ENCODE measurements at regions not wholly inside any gene's neighbourhood (a gene's known extent, or its start where the extent isn't known, plus 50 kb on each side); places are given as distances from the start of the nearest gene placed in this dataset.
A peak's percentile ranks its signal among the peaks of the same experiment; 100 is the strongest.
"Not testable (repeated sequence)": the region's sequence is repeated elsewhere in the genome, so short reads cannot be mapped to it uniquely, and the experiment has no call there.

DNA sequence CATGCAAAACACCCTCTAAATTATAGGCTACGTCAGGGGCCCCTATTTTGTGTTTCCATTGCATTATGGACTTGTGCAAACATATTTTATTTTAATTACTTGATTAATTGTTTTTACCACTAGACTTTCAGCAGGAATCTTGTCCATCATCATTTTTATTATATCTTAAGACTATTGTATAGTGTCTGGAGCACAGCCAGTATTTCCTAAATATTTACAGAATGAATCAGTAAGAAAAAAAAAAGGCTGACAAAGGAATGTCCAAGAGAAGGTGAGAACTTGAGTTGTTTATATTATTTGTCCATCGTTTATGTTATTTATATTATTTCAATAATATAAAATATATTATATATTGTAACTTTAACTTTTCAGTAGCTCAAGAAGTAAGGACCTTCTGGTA, 664.7 kb downstream of the SLC6A15 start:
- DNase-seq (ENCODE audit: low read depth), result no peak

DNA sequence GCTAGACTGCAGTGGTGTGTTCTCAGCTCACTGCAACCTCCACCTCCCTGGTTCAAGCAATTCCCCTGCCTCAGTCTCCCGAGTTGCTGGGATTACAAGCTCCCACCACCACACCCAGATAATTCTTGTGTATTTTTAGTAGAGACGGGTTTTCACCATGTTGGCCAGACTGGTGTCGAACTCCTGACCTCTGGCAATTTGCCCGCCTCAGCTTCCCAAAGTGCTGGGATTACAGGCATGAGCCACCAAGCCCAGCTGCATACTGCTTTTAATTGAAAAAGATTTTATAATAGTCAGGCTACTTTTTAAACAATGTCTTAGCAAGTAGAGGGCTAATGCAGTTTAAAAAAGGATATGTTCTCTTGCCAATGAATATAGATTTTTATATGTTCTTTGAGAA, 668.9 kb downstream of the SLC6A15 start:
- no peak for DNase-seq (ENCODE audit: low read depth)

DNA sequence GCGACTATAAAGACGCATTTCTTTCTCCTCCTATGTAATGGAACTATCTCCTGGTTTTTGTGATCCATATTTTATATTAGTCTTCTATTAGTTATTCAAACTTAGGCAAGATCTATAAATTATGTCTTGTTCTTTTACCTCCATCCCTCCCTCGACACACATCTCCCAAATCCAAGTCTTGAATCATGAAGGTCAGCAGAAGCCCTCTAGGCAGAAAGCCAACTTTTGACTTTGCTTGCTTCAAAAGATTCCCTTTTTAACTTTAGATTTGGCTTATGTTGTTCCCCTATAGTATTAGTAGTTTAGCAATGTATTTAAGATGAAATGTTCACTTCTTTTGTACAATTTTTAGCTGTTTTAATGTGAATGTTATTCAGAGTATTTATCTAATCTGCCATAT, 689.8 kb downstream of the SLC6A15 start:
- no peak for DNase-seq (ENCODE audit: low read depth)

DNA sequence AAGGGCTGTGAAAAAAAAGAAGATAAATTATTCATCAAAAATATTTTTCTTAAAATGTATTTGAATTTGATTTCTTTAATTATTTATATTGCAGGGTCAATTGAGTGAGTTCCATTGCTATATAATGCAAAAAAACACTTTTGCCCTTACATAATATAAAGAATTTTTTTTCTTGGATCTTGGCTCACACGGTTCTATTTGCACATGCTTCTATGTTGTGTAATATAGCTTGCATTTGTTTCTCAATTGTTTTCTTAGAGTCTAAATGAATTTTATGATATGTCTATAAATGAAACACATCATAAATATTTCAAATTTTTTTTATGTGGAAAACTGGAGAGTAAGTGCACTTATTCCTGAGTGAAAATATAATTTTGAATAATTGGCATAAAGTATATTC, 694.2 kb downstream of the SLC6A15 start:
- DNase-seq (ENCODE audit: low read depth), result no peak

DNA sequence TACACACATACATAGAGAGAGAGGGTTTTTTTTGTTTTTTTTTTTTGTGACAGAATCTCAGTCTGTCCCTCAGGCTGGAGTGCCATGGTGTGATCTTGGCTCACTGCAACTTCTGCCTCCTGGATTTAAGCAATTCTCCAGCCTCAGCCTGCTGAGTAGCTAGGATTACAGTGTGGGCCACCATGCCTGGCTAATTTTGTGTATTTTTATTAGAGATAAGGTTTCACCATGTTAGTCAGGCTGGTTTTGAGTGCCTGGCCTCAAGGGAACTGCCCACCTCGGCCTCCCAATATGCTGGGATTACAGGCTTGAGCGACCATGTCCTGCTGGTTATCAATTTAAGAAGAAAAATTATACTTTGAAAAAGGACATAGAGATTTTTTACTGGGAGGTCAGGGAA, 710.6 kb downstream of the SLC6A15 start:
- DNase-seq (ENCODE audit: low read depth), result no peak

DNA sequence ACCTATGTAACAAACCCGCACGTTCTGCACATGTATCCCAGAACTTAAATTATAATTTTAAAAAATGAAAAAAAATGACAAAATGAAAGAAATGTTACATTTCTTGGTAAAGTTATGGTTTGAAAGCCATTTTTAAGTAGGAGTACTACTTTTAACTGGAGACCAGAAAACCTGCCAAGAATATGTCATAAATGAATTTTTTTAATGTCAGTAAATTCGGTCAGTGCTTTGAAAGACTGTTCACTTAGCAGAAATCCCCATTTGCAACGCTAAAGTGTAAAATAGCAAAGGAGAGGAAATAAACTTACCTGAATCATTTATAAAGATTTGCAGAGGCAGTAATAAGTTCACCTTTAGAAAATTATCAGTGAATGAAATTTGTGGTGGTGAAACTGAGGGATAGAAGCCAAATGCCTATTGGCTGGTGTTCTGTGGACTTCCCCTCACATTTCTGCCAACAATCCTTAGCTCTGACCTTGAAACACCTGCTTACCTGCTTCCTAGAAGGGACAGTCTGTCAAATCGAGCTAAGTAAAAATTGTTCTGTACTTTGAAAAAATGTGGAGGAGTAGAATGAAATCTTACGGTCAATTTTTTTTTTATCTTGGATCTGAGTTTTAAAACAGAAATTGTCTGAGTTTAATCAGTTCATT, 714.2 kb downstream of the SLC6A15 start:
- DNase-seq (ENCODE audit: low read depth), result no peak

DNA sequence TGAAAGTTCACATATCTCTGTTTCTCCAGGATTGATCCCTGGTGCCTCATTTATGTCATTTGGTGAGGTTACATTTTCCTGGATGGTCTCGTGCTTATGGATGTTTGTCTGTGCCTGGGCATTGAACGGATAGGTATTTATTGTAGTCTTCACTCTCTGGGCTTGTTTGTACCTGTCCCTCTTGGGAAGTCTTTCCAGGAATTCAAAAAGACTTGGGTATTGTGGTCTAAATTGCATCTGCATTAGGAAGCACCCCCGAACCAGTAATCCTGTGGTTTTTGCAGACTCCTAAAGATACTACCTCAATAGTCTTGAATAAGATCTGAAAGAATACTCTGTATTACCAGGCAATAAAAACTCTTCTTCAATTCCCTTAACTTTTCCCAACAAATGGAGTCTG, 720.8 kb downstream of the SLC6A15 start:
- no peak for DNase-seq (ENCODE audit: low read depth)

DNA sequence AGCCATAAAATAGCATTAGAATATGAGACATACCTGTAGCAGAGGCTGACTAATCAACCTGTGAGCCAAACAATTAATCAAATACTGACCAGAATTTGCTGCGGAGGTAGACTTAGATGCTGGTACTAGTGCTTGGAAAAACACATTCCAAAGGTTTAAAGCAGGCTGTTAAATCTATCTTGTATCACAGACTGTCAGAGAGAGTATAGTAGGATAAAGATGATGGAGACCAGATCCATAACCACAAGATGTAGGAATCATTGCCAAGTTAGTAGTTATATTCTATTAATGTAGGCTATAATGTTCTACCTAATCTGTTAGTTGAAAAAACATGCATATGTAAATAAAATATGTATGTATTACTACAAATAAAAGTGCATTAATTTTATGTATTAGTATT, 726.2 kb downstream of the SLC6A15 start:
- DNase-seq (ENCODE audit: low read depth), result no peak

DNA sequence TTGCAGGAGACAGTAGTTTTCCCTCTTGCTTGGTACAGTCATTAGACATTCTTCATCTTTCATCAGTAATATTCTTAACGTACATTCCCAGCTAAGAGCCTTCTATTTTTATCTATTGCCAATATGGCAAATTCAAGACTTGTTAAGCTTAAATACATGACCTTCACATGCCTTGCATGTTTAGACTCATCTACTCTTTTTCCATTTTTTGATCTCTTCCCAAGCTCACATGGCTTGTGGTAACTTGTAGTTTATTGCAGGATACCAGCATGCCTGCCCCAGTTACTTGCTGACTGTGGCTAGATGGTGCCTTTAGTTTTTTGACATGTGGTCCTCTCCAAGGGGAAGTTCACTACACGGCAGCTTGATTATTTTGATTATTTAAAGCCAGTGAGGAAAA, 729.0 kb downstream of the SLC6A15 start:
- no peak for DNase-seq (ENCODE audit: low read depth)

DNA sequence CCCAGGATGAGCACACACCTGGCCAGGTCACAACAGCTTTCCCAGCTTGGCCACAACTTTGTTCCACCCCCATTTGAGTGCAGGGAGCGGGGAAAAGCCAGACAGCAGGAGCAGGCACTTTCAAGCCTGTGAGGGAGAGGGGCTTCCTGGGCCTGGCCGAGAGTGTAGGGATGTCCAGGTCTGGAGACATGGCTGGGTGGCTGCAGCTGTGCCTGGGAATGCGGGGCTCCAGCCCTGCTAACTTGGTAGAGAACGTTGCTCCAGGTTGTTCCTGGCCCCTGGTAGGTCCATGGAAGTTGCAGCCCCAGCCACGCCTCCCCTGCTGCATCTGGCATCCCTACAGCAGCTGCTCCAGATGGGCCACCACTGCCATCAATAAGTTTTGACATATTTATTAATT, 738.5 kb downstream of the SLC6A15 start:
- no peak for DNase-seq (ENCODE audit: low read depth)

DNA sequence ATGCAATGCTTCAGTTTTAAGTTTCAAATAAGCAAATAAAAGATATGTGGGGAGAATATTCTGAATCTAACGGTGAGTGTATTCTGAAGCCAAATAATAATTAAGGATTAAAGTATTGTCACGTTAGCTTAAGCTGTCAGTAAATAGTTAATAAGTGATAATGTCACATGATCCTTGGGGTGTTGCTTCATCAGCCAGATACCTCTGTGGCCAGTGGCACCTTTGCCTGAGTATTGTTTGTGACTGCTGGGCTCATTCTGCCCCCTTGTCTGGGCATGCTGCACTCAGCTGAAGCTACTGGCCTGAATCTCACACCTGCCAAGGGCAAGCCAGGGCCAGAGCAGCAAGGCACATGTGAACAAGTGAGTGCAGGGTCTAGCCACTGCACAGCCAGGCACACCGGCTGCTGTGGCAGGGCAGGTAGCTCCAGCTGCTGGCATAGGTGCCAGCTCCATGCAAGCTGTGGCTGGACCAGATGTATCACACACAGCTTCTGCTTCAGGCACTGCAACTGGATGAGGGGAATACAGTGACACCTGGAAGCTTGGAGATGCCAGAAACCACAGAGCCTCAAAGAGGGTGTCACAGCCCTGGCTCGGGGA, 739.7 kb downstream of the SLC6A15 start:
- no peak for DNase-seq (ENCODE audit: low read depth)

DNA sequence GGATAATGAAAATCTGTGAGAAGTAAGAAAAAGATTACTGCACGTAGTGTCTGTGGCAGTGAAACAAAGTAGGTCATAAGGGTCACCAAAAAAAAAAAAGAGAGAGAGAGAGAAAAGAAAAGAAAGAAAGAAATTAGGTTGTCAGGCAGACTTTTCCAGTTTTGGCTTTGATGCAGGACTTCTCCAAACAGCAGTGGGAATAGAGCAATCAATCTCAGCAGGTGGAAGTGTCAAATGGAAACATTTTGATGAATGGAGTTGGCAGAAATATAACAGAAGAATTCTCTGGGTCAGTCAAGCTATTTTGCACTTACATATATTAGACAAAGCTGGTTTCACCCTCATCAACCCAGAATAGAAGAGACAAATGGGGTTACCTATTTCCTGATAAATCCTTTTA, 745.8 kb downstream of the SLC6A15 start:
- no peak for DNase-seq (ENCODE audit: low read depth)

DNA sequence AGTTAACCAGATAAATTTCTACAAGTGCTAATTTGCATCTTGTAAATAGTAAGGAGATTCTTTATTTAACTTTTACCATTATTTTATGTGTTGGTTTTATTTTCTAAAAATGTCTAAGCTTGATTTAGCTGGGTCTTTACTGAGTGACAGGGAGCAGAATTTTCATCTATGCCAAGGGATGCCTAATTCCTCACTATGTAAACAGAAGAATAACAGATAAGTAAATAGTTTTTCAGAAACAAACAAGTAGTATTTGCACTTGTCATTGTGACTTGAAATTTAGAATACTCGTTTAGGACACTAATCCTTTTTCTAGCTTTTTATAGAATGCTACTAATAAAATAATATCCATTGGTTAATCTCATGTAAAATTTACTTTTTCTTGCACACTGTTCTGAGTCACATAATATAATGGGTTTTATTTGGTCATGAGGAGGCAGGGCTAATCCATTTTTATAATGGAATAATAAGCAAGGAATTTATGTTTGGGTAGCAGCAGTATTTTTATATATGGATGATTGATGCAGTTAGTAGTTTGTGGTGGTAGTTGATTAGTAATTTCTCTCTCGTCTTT, 746.5 kb downstream of the SLC6A15 start:
- no peak for DNase-seq (ENCODE audit: low read depth)

DNA sequence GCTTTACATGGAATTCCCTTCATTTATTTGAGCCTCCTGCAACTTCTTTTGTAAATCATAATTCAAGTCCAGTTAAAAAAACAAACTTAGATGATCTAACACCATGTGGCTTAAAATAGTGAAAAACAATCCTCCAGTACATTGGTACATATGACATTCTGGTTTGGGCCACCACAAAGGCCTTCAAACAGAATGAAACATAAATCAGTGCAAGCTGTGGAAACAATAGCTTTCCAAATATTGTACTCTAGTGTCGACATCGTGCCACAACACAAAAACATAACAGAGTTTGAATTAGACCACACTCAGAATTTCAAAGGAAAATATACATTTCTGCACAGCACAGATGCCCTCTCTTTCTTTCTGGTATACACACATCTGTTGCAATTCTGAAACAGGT, 751.3 kb downstream of the SLC6A15 start:
- DNase-seq (ENCODE audit: low read depth), result no peak

DNA sequence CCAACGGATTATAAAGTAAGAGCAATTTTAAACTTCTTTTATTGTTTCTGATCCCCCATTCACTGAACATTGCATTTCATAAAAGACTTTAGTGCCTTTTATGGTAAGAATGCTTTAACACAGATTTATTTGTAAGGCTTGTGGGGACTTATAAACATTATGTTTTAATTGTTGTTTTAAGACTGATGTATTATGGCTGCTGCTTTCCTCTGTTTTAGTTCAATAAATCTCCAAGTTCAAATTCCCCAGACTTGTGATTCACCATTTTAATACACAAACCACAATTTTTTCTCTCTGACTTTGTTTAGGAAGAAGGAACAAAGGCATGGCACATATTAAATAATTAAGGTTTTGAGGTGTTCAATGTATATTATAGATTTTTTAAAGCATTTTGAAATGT, 753.3 kb downstream of the SLC6A15 start:
- no peak for DNase-seq (ENCODE audit: low read depth)

DNA sequence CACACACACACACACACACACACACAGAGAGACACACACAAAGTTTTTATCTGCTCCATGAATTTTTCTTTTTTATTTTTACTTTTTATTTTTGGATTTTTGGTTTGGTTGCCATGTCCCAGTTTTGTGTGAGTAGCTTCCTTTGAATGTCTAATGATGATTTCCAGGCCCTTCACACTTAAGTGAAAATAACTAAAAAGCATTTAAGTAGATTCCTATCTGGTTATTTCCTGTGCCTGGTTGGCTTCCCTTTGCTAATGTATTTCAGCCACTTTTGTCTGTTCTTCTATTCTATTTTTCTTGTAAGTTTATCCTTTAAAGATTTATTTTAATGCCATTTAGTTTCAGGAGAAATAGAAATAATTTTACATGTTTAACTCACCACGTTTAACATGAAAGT, 755.4 kb downstream of the SLC6A15 start:
- DNase-seq (ENCODE audit: low read depth), result no peak

DNA sequence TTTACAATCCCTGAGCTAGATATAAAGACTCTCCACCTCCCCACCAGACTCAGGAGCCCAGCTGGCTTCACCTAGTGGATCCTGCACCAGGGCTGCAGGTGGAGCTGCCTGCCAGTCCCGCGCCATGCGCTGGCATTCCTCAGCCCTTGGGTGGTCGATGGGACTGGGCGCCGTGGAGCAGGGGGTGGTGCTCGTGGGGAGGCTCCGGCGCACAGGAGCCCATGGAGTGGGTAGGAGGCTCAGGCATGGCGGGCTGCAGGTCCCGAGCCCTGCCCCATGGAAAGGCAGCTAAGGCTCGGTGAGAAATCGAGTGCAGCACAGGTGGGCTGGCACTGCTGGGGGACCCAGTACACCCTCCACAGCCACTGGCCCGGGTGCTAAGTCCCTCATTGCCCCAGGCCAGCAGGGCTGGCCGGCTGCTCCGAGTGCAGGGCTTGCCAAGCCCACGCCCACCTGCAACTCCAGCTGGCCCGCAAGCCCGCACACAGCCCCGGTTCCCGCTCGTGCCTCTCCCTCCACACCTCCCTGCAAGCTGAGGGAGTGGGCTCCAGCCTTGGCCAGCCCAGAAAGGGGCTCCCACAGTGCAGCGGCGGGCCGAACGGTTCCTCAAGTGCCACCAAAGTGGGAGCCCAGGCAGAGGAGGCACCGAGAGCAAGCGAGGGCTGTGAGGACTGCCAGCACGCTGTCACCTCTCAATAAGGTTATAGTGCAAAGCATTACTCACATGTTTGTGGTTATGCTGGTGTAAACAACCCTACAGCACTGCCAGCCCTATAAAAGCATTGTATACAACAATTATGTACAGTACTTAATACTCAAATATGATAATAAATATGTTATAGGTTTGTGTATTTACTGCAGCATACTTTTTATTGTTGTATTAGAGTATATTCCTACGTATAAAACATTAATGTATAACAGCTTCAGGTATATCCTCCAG, 757.3 kb downstream of the SLC6A15 start:
- not testable (repeated sequence) for DNase-seq (ENCODE audit: low read depth)

DNA sequence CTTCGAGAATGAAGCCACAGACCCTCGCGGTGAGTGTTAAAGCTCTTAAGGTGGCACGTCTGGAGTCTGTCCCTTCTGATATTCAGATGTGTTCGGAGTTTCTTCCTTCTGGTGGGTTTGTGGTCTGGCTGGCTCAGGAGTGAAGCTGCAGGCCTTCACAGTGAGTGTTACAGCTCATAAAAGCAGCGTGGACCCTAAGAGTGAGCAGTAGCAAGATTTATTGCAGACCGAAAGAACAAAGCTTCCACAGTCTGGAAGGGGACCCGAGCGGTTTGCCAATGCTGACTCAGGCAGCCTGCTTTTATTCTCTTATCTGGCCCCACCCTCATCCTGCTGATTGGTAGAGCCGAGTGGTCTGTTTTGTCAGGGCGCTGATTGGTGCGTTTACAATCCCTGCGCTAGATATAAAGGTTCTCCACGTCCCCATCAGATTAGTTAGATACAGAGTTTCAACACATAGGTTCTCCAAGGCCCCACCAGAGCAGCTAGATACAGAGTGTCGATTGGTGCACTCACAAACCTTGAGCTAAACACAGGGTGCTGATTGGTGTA, 758.1 kb downstream of the SLC6A15 start:
- not testable (repeated sequence) for DNase-seq (ENCODE audit: low read depth)

DNA sequence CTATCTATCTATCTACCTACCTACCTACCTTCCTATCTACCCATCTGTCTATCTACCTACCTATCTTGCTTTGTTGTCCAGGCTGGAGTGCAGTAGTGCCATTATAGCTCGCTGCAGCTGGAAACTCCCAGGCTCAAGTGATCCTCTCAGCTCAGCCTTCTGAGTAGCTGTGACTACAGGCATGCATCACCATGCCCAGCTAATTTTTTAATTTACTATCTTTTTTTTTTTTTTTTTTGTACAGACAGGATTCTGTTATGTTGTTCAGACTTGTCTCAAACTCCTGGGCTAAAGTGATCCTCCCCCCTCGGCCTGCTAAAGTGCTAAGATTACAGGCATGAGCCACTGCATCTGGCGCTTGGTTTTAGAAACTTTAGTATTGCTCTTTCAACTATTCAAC, 762.4 kb downstream of the SLC6A15 start:
- no peak for DNase-seq (ENCODE audit: low read depth)

DNA sequence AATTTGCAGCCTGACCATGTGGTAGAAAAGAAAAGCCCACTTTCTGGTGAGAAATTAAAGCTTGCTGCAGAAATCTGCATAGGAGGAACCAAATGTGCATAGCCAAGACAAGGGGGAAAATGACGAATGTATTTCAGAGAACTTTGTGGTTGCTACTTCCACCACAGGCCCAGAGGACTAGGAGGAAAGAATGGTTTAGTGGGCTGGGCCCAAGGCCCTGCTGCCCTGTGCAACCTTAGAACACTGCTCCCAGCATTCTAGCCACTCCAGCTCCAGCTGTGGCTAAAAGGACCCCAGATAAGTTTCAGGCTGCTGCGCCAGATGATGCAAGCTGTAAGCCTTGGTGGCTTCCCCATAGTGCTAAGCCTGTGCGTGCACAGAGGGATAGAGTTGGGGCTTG, 764.3 kb downstream of the SLC6A15 start:
- DNase-seq (ENCODE audit: low read depth), result no peak

DNA sequence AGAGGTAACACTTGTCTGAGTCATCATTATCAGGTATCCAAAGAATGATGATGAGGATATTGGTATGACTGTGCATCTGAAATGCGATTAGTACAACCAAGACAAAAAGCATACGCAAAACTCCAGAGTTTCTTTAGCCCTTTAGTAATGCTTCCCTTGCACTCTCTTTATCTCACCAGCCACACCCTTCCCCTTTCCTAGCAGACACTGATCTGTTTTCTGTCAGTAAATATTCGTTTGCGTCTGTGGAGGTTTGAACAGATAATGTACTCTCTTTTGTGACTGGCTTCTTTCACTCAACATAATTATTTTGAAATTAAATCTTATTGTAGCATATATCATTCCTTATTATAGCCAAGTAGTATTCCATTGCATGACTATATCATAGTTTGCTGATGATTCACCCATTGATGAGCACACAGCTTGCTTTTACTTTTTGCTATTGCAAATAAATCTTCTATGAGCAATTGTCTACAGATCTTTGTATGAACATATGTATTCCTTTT, 775.7 kb downstream of the SLC6A15 start:
- DNase-seq (ENCODE audit: low read depth), result peak; percentile 25

DNA sequence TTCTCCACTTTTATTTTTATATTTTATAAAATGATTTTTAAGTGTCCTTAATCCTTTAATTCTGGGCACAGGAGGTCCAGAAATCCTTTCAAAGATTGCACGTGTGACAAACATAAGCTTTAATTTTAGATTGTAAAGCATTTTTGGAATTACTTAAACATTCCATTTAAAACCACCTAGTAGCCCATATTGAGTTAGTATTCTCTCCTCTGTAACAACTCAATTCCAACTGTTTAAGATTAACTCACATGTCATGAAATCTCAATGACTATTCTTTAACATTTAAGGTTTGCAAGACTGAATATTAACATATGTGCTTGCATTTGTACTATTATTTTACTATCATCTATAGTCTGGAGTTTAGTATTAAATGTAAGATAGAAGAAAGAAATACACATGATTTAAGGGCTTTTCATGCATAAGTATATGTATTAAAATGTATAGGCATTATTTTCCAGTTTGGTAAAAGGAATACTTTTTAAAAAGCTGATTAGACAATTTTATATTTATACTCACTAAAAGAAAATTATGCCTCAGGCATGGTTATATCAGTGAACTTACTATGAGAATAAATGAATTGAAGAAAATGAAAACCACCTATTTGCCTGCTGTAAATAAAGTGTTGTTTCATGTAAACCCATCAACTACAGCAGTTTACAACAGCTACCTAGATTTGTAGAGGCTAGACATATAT, 776.9 kb downstream of the SLC6A15 start:
- no peak for DNase-seq (ENCODE audit: low read depth)
